ENCODE measurements at regions not wholly inside any gene's neighbourhood (a gene's known extent, or its start where the extent isn't known, plus 50 kb on each side); places are given as distances from the start of the nearest gene placed in this dataset.

DNA sequence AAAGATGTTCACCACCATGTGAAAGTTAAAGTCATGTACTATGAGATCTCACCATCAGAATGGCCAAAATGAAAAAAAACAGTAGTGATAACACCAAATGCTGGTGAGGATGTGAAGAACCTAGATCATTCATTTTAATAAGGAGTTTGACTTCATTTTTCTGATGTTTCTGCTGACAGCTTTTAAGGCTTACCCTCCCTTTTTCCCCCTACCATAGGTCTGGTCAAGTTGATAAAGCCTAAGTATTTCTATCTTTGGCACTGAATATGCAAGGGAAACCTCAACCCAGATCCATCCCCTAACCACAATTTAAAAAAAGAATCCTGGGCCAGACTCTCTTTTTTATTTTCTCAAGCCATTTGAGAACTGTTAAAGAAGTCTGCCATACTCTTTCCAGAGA lies 689.6 kb upstream of the FOXG1 start:
- TF ChIP-seq, protein P1, sequence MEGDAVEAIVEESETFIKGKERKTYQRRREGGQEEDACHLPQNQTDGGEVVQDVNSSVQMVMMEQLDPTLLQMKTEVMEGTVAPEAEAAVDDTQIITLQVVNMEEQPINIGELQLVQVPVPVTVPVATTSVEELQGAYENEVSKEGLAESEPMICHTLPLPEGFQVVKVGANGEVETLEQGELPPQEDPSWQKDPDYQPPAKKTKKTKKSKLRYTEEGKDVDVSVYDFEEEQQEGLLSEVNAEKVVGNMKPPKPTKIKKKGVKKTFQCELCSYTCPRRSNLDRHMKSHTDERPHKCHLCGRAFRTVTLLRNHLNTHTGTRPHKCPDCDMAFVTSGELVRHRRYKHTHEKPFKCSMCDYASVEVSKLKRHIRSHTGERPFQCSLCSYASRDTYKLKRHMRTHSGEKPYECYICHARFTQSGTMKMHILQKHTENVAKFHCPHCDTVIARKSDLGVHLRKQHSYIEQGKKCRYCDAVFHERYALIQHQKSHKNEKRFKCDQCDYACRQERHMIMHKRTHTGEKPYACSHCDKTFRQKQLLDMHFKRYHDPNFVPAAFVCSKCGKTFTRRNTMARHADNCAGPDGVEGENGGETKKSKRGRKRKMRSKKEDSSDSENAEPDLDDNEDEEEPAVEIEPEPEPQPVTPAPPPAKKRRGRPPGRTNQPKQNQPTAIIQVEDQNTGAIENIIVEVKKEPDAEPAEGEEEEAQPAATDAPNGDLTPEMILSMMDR (conservative IDR thresholded peaks at IDR 0.05; ENCODE audit: low read depth, low read length) = no peak
- TF ChIP-seq FOS (IDR thresholded peaks at IDR 0.05; ENCODE audit: low read depth, low read length) (no peak), POLR2A (IDR thresholded peaks at IDR 0.05; ENCODE audit: low read depth, low read length) (no peak), RFX5 (IDR thresholded peaks at IDR 0.05; ENCODE audit: low read depth, low read length) (no peak)

All from IMR-90 (cell line).